AML-193 (cell line): ENCODE measurements at regions not wholly inside any gene's neighbourhood (a gene's known extent, or its start where the extent isn't known, plus 50 kb on each side); places are given as distances from the start of the nearest gene placed in this dataset.

Experiments
- DNase-seq, 2 experiments: peaks; one replicate each; lab custom pipeline; 2025; lab: John Stamatoyannopoulos, UW

DNA sequence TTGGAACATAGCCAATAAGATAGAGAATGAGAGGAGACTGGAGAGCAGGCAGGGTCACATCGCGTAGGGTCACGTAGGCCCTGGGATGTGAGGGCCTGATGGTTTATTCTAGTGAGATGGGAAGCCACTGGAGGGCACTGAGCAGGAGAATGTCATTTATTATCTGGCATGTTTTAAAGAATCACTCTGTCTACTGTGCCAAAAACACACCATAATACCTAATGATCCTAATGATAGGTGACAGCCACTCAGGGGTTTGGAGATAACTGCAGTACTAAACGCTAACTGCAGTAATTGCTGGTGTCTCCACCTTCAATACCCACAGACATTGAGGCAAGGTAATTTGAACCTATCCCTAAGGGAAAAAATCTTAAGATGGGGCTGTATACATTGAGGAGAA lies 185.4 kb downstream of the TTLL7 start:
- DNase-seq, result no peak

DNA sequence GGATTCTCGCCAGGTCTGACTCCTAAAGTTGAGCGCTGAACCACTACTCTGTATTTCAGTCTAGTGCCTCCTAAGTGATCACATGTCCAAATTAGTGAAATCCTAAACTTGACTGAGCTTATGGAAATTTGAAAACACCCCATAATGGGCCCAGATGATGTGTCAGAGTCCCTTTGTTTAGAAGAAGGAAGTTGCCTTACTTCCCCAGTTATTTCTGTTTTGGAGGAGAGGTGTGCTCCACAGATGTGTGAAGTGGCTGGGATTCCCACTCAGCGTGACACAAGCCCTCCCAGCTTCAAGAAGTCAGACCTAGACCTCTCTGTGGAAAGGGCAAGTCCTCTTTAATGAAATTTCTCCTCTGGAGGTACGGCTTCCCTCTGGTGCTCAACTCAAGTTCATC lies 188.8 kb downstream of the TTLL7 start:
- no peak for DNase-seq

DNA sequence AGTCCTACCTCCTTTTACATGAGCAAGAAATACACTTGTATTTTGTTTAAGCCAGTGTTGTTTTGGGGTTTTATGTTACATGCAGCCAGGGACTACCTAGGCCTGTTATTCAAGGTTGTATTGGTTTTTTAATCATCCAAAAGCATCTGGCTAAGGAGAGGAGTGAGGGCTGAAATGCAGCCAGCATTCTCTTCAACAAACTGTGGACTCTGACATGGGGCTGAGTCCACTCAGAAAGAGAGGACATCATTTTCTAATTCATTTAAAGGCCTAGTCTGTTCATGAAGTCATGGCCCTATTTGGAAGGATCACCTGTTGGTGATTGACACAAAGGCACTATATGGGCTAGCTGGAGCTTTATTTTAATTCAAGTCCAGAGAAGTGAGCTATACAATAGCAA lies 190.4 kb downstream of the TTLL7 start:
- DNase-seq, result no peak

DNA sequence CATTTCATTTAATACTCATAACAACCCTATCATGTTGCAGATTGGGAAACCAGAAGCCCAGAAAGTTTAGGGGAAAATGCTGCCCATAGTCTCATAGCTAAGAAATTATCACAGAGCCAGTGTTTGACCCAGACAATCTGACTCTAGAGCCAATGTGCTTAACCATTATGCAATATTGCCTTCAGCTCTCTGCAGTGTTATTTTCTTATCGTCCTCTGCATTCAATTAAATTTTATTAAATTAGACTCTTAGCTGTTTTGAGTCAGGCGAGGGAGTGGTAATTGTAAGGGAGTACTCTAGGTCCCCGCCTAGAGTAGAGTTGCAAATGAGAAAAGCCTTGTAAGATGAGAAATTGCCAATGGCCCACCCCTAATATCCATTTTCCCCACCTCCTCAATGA lies 191.1 kb downstream of the TTLL7 start:
- no peak for DNase-seq

DNA sequence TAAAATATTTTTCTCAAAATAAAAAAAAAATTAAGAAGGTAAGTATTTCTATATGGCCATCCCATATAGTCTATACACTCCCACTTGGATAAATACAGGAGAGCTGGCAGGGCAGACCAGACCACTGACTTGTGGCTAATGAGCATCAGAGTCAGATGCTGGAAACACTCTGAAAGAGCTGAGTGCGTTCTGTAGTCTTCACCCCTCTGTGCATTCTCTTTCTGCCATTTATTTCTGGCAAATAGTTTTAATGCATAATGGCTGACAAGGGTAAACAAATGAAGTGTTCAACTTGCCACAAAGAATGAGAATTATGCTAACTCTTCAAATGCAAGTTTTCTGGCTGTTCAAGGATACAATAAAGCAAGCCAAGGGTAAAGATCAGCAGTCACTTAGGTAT lies 191.7 kb downstream of the TTLL7 start:
- DNase-seq, result no peak

DNA sequence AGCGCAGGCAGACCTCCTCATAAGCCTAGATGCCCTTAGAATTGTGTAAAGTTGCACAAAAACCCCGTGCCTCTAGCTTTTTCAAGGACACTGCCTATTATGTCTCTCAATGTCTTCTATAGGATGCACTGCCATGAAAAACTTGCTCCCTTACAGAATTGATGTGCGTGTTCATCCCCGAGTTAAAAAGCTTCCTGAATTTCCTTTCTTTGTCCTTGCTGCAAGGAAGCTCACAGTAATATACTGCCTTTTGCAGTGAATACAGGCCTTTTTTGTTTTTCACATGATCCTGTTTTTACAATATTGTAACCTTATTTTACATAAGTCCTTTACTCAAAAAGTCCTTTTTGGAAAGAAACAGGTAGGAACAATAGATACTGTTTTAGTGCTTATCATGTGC lies 193.0 kb downstream of the TTLL7 start:
- no peak for DNase-seq

DNA sequence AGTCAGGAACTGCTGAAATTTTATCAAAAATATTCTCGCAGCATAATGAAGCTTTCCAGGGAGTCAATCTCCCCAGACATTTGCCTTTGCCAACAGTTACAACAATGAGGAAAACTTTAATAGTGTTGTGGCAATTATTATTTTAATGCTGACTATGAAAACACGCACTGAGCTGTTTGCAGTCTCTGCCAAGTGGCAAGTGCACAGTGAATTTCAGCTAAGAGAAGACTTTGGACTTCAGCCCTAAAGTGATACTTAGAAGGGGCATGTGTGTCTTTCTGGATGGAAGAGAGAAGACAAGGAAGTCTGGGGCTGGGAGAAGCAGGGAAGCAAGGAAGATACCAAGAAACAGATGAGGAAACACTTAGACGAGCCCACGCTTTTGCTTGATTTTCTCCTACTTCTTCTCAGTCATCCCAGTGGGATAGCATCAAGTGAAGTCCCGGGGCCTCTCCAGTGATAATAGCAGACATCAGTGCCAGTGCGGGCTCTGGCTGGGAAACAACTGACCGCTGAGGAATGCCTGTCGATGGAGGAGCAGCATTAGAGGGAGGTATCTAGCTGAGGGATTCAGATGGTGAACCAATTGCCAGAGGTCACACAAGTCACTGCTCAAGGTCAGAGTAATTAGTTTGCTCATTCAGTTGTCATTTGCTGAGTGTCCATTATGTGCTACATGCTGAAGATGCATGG lies 196.3 kb downstream of the TTLL7 start:
- no peak for DNase-seq

DNA sequence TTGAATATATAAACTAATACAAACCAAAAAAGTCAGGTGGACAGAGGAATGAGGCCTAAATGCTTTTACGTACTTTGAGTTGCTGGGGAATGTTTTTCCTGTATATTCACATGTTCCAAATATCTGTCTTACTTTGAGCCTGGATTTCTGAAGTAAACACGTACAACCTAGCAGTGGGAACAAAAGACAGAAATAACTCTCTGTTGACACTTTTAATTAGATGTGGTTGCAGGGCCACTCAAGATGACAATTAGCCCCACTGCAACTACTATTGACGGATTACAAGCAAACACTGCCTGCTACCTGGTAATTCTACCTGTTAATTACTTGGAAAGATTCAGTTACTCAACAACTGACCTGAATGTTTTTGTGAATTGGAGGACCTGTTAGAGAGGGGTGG lies 196.9 kb downstream of the TTLL7 start:
- no peak for DNase-seq

DNA sequence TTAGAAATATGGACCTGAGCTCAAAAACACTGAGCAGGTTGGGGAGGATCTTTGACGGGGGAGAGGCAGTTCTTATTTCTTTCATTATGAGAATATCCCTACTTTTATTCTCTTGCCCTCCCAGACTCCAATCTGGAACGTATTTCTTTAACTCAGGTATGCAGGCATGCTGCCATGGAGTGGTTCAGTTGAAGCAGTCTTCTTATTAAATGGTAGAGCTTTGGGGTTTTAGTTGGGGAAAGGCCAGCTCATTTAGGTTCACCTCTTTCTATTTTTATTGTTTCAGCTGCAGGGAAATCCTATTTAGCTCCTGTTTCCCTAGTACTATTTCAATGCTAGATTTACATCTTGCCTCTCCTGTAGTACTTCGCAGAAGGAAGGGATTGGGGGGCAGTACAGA lies 198.9 kb downstream of the TTLL7 start:
- no peak for DNase-seq

DNA sequence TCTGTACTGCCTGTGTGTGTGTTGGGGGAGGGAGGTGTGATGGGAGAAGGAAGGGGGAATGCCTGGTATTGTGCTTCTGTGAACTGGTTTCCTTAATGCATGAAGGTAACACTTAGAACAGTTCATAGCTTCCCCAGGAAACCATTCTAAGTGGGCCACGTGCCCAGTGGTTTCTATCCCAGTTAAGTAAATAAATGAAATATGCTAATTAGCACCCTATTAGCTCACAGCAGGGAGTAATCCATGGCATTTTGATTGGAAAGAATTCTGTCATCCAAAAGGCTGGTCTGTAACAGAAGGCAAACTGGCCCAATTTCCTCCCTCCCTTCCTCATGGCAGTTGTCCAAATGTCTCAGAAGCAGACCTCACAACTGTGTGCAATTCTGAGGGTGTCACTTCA lies 199.3 kb downstream of the TTLL7 start:
- no peak for DNase-seq

DNA sequence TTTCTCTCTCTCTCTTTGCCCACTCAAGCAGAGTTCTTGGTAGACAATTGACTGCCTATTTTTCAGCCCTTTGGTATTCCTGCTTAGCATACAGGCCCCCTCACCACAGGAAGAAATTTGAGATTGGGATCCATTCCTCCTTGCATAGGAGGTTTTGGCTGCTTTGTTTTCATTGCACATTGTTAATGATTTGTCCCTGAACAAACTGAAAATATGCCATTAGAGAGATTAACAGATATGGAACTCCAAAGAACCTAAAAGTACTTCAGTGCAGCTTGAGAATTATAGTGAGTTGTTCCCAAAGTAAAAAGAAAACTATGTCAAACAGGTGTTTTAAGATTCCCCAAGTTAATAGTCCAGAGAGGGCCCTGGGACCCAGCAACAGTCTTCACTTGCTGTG lies 200.0 kb downstream of the TTLL7 start:
- DNase-seq, result no peak

DNA sequence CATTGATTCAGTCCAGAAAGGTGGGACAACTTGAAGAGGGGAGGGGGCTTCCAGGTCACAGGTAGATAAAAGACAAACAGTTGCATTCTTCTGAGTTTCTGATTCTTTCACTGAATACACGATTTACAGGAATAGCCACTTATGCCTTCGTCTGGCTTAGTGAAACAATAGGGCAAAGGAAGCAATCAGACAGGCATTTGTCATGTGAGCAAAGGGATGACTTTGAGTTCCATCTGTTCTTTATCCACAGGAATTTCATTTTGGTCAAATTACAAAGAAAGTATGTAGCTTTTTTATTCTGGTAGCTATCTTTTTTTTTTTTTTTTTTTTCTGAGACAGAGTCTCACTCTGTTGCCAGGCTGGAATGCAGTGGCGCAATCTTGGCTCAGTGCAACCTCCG lies 202.5 kb downstream of the TTLL7 start:
- no peak for DNase-seq

DNA sequence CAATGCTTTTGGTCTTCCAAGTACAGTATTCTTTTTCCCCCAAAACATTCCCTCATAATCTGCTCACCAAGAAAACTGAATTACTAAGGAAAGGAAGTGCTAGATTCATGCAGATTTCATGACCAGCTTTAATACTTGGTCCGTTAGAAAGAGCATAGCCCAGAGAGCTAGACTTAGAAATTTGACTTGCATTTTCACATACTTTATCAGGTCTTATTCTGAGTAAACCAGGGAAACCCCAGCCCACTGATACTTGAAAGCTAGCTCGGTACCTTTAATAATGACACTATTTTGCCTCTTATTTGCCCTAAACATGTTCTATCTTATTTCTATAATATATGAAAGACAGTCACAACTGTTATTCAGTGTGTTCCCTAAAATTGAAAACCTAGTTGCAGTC lies 204.5 kb downstream of the TTLL7 start:
- DNase-seq, result no peak

DNA sequence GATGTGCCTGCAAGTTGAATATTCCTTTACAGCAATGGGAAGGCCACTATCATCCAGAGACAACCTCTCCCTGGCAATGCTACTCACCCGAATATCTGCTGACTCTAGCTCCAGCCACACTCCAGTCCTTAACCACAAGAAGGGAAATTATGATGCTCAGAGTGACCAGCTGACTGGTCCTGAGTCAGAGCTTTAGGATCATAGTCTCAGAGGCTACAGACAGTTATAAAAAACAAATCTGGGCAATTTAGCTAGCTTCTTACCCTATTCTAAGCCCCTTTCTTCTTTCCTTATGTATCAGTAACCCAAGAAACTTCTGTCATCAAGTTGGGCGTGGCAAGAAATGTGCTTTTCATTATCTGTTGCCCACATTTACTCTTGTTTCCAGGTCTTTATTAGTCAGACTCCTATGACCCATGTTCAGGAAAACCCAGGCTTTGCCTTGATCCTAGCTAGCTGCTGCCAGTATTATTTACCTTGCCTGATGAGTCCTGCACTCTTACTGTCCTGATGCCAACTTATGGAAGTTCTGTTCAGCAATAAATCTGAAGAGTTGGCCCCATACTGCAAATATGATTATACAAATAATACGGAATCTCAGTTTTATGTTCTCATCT lies 207.0 kb downstream of the TTLL7 start:
- no peak for DNase-seq

DNA sequence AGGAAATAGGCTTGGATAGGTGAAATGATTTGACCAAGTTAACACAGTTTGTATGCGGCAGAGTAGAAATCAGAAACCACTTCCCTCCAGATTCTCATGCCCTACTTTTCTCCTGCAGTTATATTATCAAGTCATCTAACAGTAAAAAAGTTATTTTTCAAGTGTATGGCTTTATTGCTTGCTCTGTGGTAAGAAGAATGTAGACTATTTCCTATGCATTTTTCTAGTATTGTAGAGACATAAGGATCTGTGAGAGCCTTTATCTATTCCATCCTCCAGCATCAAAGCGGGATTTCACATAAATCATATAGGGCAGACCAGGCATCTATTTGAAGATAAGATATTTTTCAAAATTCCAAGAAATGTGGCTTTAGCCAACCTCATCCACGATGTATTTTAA lies 208.5 kb downstream of the TTLL7 start:
- DNase-seq, result no peak

DNA sequence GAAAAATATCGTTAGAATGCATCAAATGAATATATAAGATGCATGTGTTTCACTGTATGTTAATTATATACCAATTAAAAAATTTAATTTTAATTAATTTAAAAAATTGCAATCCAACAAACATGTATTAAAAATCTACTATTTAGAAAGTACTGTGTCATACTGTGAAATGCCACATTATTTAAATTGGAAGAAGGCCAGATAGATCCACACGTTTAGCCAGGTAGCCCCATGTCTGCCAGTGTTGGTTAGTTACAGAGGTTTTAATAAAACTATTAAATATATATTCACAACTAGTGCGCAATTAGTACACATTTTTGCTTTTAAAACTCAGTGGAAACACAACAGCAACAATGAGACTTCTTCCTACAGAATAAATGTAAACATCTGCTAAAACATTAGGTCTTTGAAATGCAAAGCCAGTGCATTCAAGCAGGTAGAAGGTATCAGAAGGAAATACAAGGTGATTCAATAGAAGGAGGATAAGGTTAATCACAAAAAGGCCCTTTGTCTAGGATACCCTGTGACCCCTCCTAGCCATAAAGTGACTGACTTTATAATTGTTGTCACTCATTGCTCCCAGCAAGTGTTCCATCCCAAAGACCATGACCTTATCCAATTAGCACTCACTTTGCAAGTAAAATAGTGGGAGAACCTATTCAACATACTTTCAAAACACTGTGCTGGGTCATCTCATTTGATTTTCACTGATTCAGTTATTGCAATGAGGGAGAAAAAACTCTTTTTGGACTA lies 211.5 kb downstream of the TTLL7 start:
- DNase-seq, result no peak

DNA sequence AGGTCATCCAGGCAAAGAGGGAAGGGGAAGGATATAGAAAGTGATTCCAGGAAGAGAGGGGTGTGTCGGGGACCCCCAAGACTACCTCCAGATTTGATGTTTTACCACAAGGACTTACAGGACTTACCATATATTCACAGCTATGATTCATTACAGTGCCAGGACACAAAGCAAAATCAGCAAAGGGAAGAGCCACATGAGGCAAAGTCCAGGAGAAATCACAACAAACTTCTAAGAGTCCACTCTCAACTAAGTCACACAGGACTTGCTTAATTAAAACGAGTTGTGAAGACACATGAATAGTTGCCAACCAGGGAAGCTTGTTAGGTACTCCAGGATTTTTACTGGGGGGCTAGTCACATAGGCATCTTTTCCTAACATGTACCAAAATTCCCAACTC lies 217.3 kb downstream of the TTLL7 start:
- no peak for DNase-seq

DNA sequence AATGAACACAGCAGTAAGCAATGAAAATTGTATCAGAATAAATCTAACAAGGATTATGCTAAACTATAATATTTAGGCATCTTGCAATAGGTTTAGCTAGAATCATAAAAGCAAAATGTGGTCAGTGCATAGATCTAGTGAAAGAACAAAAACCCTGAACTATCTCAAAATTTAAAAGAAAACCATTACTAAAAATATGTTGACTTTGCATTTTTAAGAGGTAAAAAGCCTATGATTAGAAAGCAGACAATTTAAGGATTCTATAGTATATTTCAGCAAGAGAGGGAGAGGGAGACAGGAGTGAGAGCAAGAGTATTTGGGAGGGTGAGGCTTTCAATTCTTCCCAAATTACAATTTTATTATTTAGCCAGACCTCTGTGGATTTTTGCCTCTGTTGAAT lies 219.4 kb downstream of the TTLL7 start:
- no peak for DNase-seq

DNA sequence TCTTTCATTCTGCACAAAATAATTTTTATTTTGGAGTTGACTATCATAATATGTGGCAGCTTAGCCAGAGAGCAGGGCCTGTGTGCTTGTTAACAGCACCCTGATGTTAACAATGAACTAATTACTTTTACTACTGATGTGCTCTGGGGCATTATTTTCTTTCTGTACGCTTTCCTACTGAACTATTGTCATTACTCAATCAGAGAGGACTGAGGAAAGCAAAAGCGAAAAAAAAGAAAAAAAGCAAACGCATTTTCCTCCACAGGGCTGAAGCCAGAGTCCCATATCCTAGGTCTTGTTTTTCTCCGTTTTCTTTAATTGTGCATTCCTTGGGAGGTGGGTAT lies 221.2 kb downstream of the TTLL7 start:
- DNase-seq, result no peak

DNA sequence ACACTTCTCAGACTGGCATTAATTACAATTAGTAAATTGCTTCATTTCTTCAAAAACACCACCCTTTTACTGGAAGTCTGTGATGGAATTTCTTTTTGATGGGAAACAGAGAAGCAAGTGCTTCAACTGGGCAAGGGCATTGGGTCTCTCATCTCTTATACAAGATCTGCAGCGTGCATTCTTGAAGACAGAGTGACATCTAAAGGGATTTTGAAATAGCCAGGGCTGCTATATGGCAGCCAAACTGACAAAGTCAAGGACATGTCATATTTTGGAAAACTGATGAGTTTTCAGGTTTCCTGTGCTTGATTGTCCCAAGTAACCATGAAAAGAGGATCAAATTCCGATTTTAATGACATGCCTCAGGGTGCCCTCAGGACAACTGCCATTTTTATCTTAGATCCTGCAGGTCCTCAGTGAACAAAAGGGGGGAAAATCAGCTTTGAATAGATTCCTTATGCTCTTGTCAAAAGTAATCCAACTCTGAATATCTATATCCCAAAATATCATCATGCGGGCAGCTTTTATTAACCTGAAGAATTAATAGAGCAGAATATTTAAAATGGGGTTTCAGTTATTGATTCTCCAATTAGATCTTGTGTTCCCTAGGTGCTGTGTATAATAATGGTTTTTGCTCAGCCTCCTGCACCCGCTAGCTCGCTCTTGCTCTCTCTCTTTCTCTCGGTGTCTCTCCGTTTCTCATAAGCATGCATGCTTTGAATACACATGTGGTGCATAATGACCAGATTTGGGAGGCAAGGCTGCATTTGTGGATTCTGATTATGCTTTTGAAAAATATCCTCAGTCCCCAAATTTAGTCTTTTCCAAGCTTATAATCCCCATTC lies 221.8 kb downstream of the TTLL7 start:
- DNase-seq, result no peak

DNA sequence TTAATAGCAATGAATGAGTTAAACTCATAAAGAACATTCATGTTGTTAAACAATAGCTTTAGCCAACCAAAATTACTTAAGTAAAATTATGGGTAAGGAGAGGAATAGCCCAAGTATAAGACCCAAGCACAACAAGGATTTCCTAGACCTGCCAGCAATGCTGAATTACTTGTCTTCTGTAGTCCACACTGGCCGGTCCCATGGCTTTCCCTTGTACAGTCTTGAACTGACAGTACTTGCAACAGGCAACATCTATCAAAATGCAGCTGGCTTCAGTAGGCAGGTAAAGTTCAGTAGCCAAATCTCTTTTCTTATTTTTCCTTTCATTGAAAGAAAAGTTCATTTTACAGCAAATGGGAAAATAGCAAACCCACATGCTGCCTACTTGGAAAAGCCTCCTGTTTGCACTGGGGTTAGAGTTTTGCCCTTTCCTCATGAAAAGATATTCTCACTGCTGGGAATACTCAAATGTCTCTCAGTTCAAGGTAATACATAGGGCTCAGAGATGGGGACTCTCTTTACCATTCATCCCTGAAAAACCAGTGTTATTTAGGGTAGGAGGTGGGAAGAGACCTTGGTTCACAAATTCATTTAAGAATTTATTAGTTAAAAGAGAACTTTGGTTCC lies 222.8 kb downstream of the TTLL7 start:
- DNase-seq, result no peak

DNA sequence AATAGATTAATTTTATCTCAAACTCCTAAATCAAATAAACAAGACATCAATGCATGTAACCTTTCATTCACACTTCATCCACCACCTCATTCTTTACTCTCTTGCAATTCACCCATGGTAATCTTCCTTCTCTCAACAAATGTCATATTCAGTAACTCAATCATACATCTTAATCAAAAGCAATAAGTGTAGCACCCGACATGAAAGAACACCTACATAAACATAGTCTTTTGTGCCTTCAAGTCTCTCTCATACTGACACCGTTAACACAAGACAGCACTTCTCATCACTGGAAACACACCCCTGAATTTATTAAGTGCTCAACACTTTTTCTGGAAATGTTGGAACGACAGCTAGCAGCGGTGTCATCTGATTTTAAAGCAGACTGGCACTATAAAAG lies 225.9 kb downstream of the TTLL7 start:
- no peak for DNase-seq
